Erythroblast (primary cell): ENCODE measurements at regions not wholly inside any gene's neighbourhood (a gene's known extent, or its start where the extent isn't known, plus 50 kb on each side); places are given as distances from the start of the nearest gene placed in this dataset.

Experiments used
- GATA1 ChIP-seq: IDR thresholded peaks from 2 replicates; pipeline ENCODE4 v1.6.1; 2011; ENCODE audit warnings: low read depth, mild to moderate bottlenecking, control low read depth, low read length, moderate library complexity
- POLR2A ChIP-seq: IDR thresholded peaks from 2 replicates; pipeline ENCODE4 v1.6.1; 2011; ENCODE audit warnings: mild to moderate bottlenecking, low read length

DNA sequence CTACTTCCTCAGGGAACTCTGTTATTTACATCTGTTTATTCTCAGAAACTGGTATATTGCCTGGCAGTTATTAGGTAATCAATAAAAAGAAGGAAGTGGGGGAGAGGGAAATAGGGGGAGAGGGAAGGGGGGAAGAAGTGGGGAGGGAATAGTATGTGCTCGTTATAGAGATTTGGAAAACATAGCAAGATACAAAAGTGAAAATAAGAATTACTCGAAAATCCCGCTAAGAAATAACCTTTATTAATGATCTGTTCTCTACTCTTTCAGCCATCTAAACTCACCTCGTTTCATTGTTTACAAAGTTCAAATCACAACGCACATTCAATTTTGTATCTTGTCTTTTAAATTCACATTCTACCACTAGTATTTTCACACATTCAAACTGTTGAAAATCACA lies 63.0 kb upstream of the CDCA7L start:
- TF ChIP-seq POLR2A, result no peak
- no peak for TF ChIP-seq GATA1
